Fibroblast of lung (primary cell): ENCODE measurements at regions not wholly inside any gene's neighbourhood (a gene's known extent, or its start where the extent isn't known, plus 50 kb on each side); places are given as distances from the start of the nearest gene placed in this dataset.

Experiments used
- DNase-seq, 2 donors: peaks; one replicate each; pipeline versions ENCODE4 v3.0.0 to v3.0.0-alpha.2; 2010; ENCODE audit warnings: low read depth in 2 of 2
- H2AFZ ChIP-seq: 2 replicates; pipeline ENCODE4 v1.5.1; 2012; ENCODE audit warnings: low read length, control low read depth, inconsistent platforms
- H3K27ac ChIP-seq: 2 replicates; pipeline ENCODE4 v1.5.1; 2011; ENCODE audit warnings: low read length, control low read depth; ENCODE audit not compliant: insufficient read depth
- H3K27me3 ChIP-seq: 2 replicates; pipeline ENCODE4 v1.5.1; 2011; ENCODE audit warnings: mild to moderate bottlenecking, low read length; ENCODE audit not compliant: control insufficient read depth, insufficient read depth
- H3K36me3 ChIP-seq: 2 replicates; pipeline ENCODE4 v1.5.1; 2011; ENCODE audit warnings: low read length; ENCODE audit not compliant: control insufficient read depth, insufficient read depth
- H3K4me1 ChIP-seq: 2 replicates; pipeline ENCODE4 v1.5.1; 2011; ENCODE audit warnings: low read length; ENCODE audit not compliant: control insufficient read depth, insufficient read depth; ENCODE audit errors: extremely low read depth
- H3K4me2 ChIP-seq: 2 replicates; pipeline ENCODE4 v1.5.1; 2011; ENCODE audit warnings: low read length, control low read depth; ENCODE audit not compliant: insufficient read depth; ENCODE audit errors: extremely low read depth
- H3K4me3 ChIP-seq, 4 experiments: fragments of 200-600 bp in 1 of 4; sonication (generic) in 1 of 4; replicated peaks in 1 of 4; 2 replicates each; pipeline ENCODE4 v1.5.1; 2011 to 2016; ENCODE audit warnings: low read length in 4 of 4, low read depth in 3 of 4, mild to moderate bottlenecking in 3 of 4, control low read depth in 2 of 4, inconsistent platforms in 1 of 4, mixed read lengths in 1 of 4; ENCODE audit not compliant: insufficient read depth in 1 of 4; ENCODE audit errors: control extremely low read depth in 1 of 4
- H3K79me2 ChIP-seq: 2 replicates; pipeline ENCODE4 v1.5.1; 2012; ENCODE audit warnings: mild to moderate bottlenecking, low read length, inconsistent platforms; ENCODE audit not compliant: control insufficient read depth, insufficient read depth
- H3K9ac ChIP-seq: 2 replicates; pipeline ENCODE4 v1.5.1; 2011; ENCODE audit warnings: mild to moderate bottlenecking, low read length, control low read depth; ENCODE audit not compliant: insufficient read depth
- H3K9me3 ChIP-seq: 2 replicates; pipeline ENCODE4 v1.5.1; 2012; ENCODE audit warnings: low read depth, low read length; ENCODE audit not compliant: control insufficient read depth, insufficient read depth
- H4K20me1 ChIP-seq: 2 replicates; pipeline ENCODE4 v1.5.1; 2011; ENCODE audit warnings: low read length; ENCODE audit not compliant: control insufficient read depth, insufficient read depth; ENCODE audit errors: extremely low read depth
- EZH2 ChIP-seq: IDR thresholded peaks from 2 replicates; pipeline ENCODE4 v1.5.1; 2012; ENCODE audit warnings: low read length, control low read depth, mild to moderate bottlenecking; ENCODE audit errors: missing control alignments
- TF ChIP-seq, protein P1 (sequence below), 2 donors: IDR thresholded peaks in 1 of 2; conservative IDR thresholded peaks in 1 of 2; 1 replicate in 1 of 2; 2 replicates in 1 of 2; pipeline ENCODE4 v1.5.1; 2011 to 2012; ENCODE audit warnings: low read length in 2 of 2, control low read depth in 1 of 2, inconsistent platforms in 1 of 2, low read depth in 1 of 2, mild to moderate bottlenecking in 1 of 2

DNA sequence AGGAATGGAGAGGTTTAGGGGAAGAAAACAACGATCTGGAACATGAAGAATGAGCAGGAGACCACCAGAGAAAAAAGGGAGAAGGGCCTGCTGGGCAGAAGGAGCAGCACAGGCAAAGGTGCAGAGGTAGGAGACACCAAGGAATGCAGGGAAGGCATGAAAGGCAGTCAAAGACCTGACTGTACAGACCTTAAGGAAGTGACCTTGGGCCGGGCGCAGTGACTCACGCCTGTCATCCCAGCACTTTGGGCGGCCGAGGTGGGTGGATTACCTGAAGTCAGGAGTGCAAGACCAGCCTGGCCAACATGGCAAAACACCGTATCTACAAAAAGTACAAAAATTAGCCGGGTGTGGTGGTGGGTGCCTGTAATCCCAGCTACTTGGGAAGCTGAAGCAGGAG, 157.7 kb upstream of the ATP10A start:
- H4K20me1 ChIP-seq, result no peaks in the 10 kb centered on the region
- H3K9ac ChIP-seq, result no peak overlapping the region
- no peaks in the 10 kb centered on the region for H3K4me1 ChIP-seq
- no peaks in the 10 kb centered on the region for H3K9me3 ChIP-seq
- H3K79me2 ChIP-seq, result no peaks in the 10 kb centered on the region
- no peak overlapping the region for H3K4me3 ChIP-seq
- no peak overlapping the region for H2AFZ ChIP-seq
- no peak for DNase-seq
- no peak overlapping the region for H3K27ac ChIP-seq
- TF ChIP-seq, protein P1, sequence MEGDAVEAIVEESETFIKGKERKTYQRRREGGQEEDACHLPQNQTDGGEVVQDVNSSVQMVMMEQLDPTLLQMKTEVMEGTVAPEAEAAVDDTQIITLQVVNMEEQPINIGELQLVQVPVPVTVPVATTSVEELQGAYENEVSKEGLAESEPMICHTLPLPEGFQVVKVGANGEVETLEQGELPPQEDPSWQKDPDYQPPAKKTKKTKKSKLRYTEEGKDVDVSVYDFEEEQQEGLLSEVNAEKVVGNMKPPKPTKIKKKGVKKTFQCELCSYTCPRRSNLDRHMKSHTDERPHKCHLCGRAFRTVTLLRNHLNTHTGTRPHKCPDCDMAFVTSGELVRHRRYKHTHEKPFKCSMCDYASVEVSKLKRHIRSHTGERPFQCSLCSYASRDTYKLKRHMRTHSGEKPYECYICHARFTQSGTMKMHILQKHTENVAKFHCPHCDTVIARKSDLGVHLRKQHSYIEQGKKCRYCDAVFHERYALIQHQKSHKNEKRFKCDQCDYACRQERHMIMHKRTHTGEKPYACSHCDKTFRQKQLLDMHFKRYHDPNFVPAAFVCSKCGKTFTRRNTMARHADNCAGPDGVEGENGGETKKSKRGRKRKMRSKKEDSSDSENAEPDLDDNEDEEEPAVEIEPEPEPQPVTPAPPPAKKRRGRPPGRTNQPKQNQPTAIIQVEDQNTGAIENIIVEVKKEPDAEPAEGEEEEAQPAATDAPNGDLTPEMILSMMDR (conservative IDR thresholded peaks at IDR 0.05 in 1 of 2, IDR thresholded peaks at IDR 0.05 in 1 of 2; ENCODE audit: low read depth in 1 of 2, low read length in 2 of 2), result no peak
- no peak for TF ChIP-seq EZH2
- no peaks in the 10 kb centered on the region for H3K27me3 ChIP-seq
- H3K36me3 ChIP-seq, result no peaks in the 10 kb centered on the region
- no peak overlapping the region for H3K4me2 ChIP-seq

DNA sequence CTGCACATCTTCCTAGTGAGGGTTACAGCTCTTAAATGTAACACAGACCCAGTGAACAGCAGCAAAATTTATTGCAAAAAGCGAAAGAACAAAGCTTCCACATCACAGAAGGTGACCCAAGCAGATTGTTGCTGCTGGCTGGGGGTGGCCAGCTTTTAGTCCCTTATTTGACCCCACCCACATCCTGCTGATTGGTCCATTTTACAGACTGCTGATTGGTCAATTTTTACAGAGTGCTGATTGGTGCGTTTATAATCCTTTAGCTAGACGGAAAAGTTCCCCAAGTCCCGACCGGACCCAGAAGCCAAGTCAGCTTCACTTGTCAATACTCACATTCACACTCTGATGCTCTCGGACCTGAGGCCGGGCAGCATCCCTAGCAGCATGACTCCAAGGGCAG, 154.5 kb upstream of the ATP10A start:
- no peak overlapping the region for H3K27ac ChIP-seq
- TF ChIP-seq, protein P1 (conservative IDR thresholded peaks at IDR 0.05 in 1 of 2, IDR thresholded peaks at IDR 0.05 in 1 of 2; ENCODE audit: low read depth in 1 of 2, low read length in 2 of 2), result no peak
- no peak for TF ChIP-seq EZH2
- H3K4me2 ChIP-seq, result no peak overlapping the region
- no peak overlapping the region for H2AFZ ChIP-seq
- no peaks in the 10 kb centered on the region for H3K9me3 ChIP-seq
- no peaks in the 10 kb centered on the region for H3K79me2 ChIP-seq
- no peak for DNase-seq
- no peak overlapping the region for H3K9ac ChIP-seq
- no peaks in the 10 kb centered on the region for H4K20me1 ChIP-seq
- no peak overlapping the region for H3K4me3 ChIP-seq
- no peaks in the 10 kb centered on the region for H3K36me3 ChIP-seq
- H3K4me1 ChIP-seq, result no peaks in the 10 kb centered on the region
- H3K27me3 ChIP-seq, result no peaks in the 10 kb centered on the region

DNA sequence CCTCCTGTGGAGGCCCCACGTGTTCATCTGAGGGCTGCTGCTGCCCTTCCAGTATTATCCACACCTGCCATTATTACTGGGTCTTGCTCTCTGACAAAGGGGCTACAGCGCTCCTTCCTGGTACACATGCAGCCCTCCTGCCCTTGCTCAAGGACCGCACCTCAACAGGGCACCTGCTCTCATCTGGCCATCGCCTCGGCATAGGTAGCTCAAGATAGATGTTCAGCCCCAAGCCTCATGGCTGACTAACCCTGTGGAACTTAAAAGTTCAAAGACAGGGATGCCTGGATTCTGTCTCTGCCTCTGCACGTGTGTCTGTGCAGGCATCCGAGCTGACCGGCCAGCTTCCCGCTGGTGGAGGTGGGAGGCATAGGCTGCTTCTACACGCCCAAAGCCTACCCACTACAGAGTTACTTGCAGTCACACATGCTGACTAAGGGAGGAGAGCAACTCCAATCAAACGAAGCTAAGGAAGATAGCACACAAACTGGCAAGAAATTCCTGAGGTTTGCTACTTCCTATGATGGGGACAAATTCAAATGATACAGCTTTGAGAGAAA, 152.5 kb upstream of the ATP10A start:
- no peaks in the 10 kb centered on the region for H3K4me1 ChIP-seq
- no peaks in the 10 kb centered on the region for H3K79me2 ChIP-seq
- H2AFZ ChIP-seq, result no peak overlapping the region
- no peaks in the 10 kb centered on the region for H3K9me3 ChIP-seq
- no peak overlapping the region for H3K9ac ChIP-seq
- no peak overlapping the region for H3K4me3 ChIP-seq
- DNase-seq, result no peak
- H3K4me2 ChIP-seq, result no peak overlapping the region
- no peak overlapping the region for H3K27ac ChIP-seq
- TF ChIP-seq, protein P1 (conservative IDR thresholded peaks at IDR 0.05 in 1 of 2, IDR thresholded peaks at IDR 0.05 in 1 of 2; ENCODE audit: low read depth in 1 of 2, low read length in 2 of 2), result no peak
- TF ChIP-seq EZH2, result no peak
- no peaks in the 10 kb centered on the region for H3K27me3 ChIP-seq
- H3K36me3 ChIP-seq, result no peaks in the 10 kb centered on the region
- H4K20me1 ChIP-seq, result no peaks in the 10 kb centered on the region
